ENCODE measurements at regions not wholly inside any gene's neighbourhood (a gene's known extent, or its start where the extent isn't known, plus 50 kb on each side); places are given as distances from the start of the nearest gene placed in this dataset.

DNA sequence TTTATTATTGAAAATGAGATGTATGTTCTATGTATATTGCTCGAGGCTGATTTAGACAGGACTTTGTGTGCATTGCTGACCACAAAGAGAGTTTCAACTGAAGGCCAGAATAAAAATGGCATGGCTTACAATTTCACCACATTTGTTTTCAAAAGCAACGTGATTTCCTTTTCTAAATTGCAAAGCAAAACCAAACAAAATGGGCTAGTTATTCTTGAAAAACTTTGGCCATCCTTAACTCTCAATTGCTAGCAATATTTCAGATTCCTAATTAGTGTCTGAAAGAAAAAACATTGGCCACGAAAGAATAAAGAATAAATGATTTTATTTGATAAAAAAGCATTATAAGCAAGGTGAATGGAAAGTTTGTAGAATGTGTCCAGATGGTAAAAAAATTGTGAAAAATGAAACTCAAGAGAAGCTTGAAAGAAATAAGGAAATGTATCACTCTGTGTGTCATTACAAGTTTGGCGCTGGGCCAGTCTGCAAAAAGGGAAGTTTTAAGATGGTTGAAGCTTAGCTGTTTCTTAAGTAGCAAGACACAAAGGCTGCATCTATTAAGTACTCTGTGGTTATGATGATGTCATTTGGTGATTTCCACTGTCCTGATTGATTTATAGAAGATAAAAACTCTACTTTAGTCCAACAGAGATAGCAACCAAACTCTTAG lies 89.2 kb upstream of the PRLR start:
- DNase-seq (ENCODE audit: low read depth in 2 of 2): peak; percentile 48 to 65

DNA sequence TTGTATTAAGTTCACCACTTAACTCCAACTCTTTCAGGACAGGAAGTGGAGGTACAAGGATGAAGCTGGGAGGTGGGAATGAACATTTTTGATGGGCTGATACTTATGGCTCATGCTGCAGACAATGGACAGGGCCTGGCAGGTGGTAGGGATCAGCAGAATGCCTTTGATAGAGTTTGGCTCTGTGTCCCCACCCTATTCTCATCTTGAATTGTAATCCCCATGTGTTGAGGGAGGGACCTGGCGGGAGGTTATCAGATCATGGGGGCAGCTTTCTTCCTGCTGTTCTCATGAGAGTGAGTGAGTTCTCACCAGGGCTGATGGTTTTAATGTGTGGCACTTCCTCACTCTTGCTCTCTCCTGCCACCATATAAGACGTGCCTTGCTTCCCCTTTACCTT lies 87.3 kb upstream of the PRLR start:
- no peak for DNase-seq (ENCODE audit: low read depth in 2 of 2)

DNA sequence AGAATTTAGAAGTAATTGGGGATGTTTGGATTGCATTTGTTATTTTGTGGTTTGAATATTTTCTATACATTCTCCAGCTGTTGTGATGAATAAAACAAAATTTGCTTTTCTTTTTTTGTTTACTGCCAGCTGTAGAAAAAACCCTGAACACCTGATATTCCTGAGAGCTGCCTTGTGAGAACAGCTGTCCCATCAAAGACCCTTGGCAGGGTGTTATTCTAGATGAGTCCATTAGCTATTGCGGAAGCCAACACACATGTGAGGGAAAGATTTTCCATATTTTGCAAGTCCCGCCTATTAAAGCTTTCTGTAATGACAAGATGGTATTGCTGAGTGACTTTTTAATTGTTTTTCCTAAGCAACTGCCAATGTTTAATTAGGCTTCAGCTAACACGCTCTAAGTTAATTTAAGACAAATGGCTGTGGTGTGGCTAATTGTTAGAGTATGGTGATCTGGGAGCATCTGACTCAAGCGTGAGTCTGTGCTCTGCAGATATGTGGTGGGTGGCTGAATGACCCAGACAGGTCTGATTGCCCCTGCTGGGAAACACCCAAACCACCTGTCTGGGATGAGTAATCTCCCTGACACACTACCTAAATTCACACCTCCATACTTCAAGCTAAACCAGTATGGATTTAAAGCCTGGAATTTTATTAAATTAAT lies 86.5 kb upstream of the PRLR start:
- peak in 1 of 2 donors; percentile 5 for DNase-seq (ENCODE audit: low read depth in 2 of 2)

DNA sequence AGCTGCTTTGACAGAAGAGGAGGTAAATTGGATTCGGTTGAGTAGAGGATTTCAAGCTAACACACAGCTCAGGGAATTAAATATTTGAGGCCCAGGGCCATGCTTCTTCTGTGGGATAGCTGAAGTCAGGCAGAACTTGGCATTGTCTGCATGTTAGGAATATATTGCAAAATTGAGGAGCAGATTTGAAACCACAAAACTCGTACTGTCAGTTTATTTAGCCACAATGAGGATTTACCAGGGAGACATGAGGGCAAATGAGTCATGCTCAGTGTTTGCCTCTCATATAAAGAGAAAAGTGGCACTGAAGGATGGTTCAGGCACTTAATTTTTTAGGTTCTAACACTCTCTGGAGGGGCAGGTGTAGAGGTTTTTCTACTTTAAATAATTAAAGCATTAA lies 83.0 kb upstream of the PRLR start:
- DNase-seq (ENCODE audit: low read depth in 2 of 2): no peak

GRCh38 chr5:35312267-35312666 lies 82.0 kb upstream of the PRLR start:
- no peak for DNase-seq (ENCODE audit: low read depth in 2 of 2)

DNA sequence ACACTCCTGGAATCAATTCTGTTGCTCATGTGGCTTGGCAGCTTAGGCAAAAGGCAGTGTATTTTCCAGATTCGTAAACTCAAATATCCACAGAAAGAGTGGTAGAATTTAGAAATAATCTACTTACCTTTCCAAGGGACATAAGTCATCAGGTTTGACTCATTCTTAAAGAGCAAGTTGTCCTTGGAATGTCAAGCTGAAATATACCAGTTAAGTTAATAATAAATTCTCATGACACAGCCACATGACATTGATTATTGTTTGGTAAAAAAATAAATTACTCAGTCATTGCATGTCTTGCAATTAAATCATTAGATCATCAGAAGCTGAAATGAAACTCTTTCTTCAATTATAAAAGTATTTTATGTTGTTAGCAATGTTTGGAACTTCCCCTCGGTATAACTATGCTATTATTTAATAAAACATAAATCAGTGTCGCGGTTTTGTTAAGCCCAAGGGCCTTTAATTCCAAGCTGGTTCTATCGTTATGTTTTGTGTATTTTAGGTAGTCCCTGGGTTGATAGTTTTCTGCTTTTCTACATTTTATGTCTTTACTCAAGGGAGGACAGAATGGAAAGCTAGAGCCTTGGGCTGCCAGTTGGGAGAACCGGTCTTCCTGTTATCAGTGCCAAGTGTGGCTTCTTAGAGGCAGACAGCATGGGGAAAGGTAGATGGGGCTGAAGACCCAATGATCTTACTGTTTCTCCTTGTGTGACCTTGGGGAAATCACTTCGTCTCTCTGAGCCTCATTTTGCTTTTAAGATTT lies 79.3 kb upstream of the PRLR start:
- no peak for DNase-seq (ENCODE audit: low read depth in 2 of 2)

- DNase-seq (ENCODE audit: low read depth in 2 of 2): no peak
Measured at GRCh38 chr5:35308421-35308820, 78.1 kb upstream of the PRLR start.

GRCh38 chr5:35306716-35307365 lies 76.6 kb upstream of the PRLR start:
- DNase-seq (ENCODE audit: low read depth in 2 of 2): no peak

DNA sequence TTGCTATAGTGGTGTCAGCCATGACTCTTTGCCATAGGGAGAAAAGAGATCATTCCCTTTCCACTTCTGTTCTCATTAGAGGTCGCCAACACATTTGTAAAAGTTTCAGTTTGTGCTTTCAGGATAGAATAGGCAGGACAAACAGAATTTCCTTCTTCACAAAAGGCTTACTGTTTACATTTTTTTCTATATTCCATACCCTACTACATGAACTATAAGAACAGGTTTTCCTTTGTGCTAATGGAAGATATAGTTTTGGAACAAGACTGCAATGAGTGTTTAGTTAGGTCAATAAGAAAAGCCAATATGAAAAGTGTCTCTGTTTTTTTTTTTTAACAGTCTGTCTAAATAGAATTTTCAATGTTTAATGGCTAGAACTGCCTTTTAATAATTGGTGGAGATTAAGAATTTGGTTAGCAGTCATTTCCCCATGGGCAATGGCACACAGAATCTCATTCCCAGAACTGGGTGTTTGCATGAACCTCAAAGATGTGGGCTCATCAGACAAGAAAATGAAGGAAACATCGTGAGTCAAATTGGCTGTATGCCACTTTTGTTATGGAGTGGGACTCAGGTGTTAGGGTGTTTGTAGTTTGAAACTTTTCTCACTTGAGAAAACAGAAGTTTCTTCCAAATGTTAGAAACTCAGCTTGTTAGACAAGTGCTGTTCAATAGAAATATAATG lies 75.2 kb upstream of the PRLR start:
- DNase-seq (ENCODE audit: low read depth in 2 of 2): no peak

DNA sequence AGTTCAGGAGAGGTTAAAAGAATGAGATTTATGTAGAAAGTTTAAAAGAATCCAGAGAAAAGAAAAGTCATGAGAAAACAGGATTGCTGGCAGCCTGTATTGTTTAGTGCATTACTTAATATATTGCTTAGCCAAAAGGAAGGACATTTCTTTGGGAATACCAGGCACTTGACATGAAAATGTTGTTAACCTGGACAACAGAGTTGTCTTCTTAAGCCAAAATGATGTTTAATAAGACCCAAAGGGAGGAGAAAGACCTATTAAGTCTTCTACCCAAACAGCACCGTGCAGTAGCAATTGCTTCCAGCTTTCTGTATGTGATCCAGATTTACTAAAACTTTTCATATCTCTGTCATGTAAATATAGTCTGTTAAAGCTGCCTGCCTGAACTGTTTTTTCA lies 74.0 kb upstream of the PRLR start:
- DNase-seq (ENCODE audit: low read depth in 2 of 2): no peak

GRCh38 chr5:35303152-35303551 lies 72.9 kb upstream of the PRLR start:
- DNase-seq (ENCODE audit: low read depth in 2 of 2): no peak

- DNase-seq (ENCODE audit: low read depth in 2 of 2): no peak
Measured at GRCh38 chr5:35302544-35302943, 72.3 kb upstream of the PRLR start.

DNA sequence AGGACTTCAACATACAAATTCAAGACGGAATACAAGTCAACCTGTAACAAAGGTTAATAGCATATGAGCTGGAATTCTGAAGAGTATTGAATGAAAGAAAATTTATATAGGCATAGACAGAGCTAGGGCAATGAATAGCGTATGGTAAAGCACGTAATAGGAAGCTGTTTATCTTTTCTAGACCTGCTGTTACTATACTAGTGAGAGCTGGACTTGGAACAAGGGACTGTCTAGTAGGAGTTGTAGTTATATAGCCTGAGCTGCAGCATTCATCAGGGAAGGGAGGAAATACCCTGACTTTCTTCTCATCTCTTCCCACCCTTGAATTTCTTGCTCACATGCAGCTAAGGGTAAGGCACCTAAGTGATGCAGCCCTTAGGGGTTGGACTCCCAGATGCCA lies 67.5 kb upstream of the PRLR start:
- no peak for DNase-seq (ENCODE audit: low read depth in 2 of 2)

- no peak for DNase-seq (ENCODE audit: low read depth in 2 of 2)
Measured at GRCh38 chr5:35294976-35295375, 64.7 kb upstream of the PRLR start.

GRCh38 chr5:35294017-35294416 lies 63.7 kb upstream of the PRLR start:
- DNase-seq (ENCODE audit: low read depth in 2 of 2): no peak

DNA sequence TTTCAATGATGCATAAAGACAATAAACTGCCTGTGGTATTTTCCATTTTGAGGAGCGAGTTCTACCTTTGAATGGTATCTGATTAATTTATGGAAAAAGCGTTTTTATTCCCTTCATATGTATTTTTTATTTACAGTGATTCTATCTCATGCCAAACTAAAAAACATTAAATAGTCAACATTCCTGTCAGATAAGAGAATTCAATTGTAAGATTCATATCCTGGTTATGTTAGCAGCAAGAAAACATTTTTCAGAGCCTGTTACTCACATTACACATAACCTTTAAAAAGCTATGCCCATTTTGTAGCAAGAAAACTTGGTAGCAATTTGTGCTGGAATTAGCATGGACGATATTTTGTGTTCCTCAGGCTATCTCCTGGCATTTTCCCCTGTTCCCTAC lies 55.1 kb upstream of the PRLR start:
- no peak for DNase-seq (ENCODE audit: low read depth in 2 of 2)

DNA sequence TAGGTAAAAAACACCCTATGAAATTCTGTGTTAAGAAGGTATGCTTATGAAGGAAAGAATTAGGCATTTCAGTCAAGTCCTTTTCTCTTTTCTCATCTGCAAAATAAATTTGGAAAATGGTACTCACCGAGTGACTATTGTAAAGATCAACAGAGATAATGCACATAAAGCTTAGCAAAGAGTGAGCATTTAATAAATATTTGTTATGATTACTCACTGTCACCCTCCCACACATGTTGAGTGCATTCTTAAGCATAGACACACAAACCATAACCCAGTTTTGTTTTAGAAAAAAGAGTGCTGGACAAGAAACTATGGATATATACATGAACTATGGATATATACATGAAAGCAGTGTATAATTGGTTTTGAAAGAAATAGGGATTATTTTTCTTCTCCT lies 54.7 kb upstream of the PRLR start:
- DNase-seq (ENCODE audit: low read depth in 2 of 2): no peak

- DNase-seq (ENCODE audit: low read depth in 2 of 2): no peak
Measured at GRCh38 chr5:35284364-35284763, 54.1 kb upstream of the PRLR start.

GRCh38 chr5:35282810-35283209 lies 52.5 kb upstream of the PRLR start:
- DNase-seq (ENCODE audit: low read depth in 2 of 2): no peak

GRCh38 chr5:35281613-35282012 lies 51.3 kb upstream of the PRLR start:
- no peak for DNase-seq (ENCODE audit: low read depth in 2 of 2)

Data from stimulated activated CD8-positive, alpha-beta memory T cell treated with anti-CD3 and anti-CD28 coated beads, Interleukin-2, amount 100 ng/mL, for 48 hours (primary cell).